SH-SY5Y (cell line): ENCODE measurements at regions not wholly inside any gene's neighbourhood (a gene's known extent, or its start where the extent isn't known, plus 50 kb on each side); places are given as distances from the start of the nearest gene placed in this dataset.

Experiments used
- GATA2 ChIP-seq: IDR thresholded peaks from 2 replicates; pipeline ENCODE4 v1.6.1; 2011; ENCODE audit warnings: mild to moderate bottlenecking, low read depth, low read length
- GATA3 ChIP-seq: IDR thresholded peaks from 2 replicates; pipeline ENCODE4 v1.6.1; 2011; ENCODE audit warnings: low read depth, mild to moderate bottlenecking, low read length, moderate library complexity

DNA sequence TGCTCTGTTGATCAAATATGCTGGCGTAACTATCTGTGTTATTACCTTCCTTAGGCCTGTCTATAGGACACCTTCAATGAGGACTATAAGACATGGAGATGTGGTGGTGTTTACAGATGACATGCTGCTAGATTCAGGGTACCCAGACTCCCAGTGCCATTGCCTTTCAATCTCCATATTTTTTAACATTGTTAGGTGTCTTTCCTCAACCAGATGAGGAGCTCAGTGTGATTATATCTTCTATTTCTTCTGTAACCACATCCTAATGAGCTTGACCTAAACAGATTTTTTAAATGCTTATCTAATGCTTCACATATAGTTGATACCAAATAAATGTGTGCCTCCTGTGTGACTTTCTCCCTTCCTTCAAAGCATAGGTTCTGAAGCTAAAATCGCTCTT is 730.1 kb upstream of the NR2F2 start:
- TF ChIP-seq GATA3 = no peak
- no peak for TF ChIP-seq GATA2

DNA sequence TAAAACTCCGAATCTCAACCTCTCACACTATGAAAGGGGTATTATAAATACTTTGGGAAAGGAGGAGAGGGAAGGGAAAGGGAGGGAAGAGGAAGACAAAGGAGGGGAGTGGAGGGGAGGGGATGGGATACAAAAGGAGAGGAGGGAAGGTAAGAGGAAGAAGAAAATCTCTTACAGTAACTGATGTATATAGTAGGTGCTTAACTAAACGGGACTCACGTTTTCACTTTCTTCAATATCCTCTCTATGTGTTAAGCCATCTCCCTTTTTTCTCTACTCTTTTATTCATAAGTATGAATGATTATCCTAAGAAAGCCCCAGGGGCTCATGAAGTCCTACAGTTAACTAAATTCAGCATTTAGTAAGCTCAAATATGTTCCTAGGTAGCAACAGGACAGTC is 729.6 kb upstream of the NR2F2 start:
- TF ChIP-seq GATA2 (no peak), GATA3 (no peak)

DNA sequence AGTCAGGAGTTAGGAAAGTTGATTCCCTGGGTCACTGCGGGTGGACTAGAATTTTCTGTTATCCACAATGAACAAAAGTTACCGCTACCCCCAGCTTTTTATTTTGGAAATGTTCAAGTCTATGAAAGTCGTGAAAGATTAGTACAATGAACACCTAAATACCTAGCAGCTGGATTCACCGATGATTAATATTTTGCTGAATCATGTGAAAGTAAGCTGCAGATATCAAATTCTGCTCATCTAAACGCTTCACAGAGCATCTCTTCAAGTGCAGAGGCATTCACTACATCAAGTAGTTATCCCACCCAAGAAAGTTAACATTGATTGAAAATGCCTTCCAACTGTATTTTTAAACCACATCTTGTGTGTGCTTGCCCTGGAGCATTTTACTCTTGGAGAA is 729.0 kb upstream of the NR2F2 start:
- TF ChIP-seq GATA3 (no peak), GATA2 (no peak)

DNA sequence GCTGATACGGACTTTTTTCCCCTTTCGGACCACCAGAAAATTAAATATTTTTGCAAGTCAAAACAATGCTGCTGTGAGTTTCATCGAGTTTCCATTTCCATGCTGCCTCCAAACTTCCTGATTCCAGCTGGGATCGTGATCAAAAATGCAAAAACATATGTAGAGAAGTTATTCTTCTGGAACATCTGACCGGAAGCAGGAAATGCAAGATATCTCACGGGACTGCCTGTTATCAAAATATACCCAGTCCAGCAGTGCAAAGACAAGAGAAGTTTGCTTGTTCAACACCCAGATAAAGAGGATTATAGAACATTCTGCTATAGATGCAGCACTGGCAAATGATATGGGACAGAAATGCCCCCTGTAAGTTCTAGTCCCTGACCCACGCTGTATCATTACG is 726.7 kb upstream of the NR2F2 start:
- TF ChIP-seq GATA2 (no peak), GATA3 (no peak)

DNA sequence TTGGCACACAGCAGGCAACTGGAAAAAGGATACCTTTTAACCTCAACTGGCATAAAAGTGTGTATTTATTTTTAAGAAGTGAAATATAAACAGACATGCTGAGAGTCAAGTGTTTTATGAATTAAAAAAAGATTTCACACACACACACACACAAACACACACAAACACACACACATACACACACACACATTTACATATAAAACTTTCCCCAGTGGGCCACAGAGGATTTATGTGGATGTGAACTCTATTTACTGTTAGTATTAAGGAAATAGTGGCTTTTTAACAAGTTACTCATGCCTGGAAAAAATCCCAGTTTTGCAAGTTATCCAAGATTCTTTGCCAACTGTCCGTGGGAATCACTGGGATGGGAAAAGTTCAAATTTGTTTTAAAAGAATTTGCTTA is 725.9 kb upstream of the NR2F2 start:
- TF ChIP-seq GATA2 = no peak
- no peak for TF ChIP-seq GATA3

DNA sequence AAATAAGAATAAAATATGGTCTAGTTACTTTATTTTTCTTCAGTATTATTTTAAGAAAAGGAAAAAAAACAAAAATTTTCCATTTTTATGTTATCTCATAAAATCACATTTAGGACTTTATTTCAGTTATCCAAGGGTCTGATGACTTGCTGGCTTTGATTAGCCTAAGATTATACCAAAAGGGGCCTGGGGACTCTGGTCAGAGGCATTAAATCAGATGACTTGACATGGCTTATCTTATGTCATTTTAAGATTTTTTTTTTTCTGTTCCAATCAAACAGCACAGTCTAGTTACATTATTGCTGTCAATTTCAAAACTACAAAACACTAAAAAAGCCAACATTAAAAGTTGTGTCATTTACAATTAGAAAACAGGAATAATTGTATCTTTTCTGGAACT is 725.4 kb upstream of the NR2F2 start:
- TF ChIP-seq GATA3 = no peak
- TF ChIP-seq GATA2 = no peak

DNA sequence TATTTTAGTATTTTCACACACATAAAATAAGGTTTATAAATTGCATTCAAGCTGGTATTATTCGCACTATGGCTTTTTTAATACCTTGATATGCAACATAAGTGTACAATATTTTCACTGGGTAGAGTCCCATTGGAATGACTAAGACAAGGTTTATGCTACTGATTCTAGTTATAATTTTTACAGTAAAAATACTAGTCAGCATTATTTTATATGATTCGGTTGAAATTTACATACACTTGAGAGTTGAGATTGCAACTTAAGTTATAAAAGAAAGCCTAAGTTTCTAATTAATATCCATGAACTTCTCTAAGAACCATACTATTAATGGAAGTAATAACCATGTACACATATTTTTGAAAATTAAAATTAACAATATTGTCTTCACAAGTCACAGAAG is 723.9 kb upstream of the NR2F2 start:
- no peak for TF ChIP-seq GATA3
- TF ChIP-seq GATA2 = no peak

DNA sequence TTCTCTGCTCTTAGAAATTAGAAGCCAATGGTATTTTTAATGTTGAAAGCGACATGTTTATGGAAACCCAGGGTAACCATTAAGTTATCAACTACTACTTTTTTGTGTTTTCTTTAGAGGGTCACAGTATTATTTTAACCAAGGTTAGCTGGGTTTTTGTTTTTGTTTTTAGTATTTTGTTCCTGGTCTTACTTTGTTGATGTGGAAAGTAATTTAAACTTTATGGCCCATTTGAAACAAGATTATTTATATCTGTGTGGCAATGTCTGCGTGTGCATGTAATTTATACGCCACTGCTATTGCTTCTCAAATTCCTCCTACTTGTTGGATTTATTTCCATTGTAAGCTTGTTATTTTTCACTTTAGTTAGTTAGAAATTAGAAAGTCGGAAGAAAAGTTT is 722.1 kb upstream of the NR2F2 start:
- TF ChIP-seq GATA3 (no peak), GATA2 (no peak)

DNA sequence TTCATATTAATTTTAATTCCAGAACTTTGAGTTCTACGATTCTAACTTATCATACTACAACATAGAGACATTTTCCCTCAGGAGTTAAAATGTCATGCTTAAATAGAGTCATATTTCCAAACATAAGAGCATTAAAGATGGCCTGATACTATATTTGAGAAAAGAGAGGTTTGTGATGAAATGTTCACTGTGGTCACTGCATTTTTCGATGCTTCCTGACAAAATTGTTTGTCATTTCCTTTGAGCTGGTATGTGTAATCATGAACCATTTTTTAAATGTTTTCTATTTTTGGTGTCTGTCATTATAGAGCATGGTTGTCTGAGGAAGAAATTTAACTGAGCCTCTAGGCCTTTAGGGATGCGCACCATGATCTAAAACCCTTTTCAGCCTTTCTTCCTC is 721.4 kb upstream of the NR2F2 start:
- TF ChIP-seq GATA3 (no peak), GATA2 (no peak)

DNA sequence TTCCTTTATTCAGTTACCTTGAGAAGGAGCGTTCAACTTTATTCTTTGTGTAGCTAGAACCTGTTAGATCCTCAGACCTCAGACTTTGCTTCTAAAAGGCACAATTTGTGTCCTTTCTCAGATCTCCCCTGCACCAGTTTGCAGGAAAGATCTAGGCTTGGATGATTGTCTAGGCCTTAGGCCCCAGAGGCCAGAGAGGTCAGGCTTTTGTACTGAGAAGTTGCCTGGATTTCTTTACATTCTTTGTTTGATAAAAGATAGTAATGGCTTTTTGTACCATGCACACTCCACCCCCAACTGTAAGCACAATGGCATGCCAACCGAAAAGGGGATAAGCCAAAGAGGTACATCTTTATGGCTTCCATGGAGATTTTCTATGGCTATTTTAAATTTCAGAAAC is 719.6 kb upstream of the NR2F2 start:
- TF ChIP-seq GATA3 (no peak), GATA2 (no peak)

DNA sequence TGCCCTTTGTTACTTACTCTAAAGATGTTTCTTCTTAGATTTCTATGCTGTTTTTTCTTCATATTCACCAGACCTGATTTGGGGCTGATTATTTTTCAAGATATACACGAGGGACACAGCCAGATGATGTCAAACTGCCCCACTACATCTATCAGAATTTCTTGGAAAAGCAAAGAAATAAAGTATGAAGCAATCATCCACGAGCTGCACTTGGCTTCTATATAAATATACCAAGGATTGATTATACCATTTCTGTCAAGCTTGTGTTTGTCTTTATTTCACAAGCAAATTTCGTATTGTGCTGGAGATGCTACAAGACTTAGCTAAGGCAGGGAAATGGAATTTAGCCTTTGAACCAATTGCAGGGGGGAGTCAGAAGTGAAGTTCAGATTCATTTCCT is 715.1 kb upstream of the NR2F2 start:
- TF ChIP-seq GATA2 = no peak
- TF ChIP-seq GATA3 = no peak

DNA sequence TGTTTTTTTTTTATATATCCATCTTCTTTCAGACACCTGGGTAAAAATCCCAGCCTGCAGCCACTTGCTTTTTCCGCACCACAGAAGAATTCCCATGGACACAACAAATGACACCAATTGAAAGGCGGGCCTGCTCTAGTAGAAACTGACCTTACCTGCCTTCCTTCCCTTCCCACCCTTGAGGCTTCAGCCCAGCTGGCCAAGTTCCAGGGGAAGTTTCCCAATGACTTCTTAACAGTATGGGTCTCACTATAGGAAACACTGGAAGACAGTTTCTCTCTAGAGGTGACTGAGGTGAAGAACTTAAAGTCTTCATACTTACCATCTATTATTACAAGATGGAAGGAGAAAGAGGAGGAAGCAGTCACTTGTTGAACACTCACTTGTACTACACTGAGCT is 714.2 kb upstream of the NR2F2 start:
- TF ChIP-seq GATA3 (no peak), GATA2 (no peak)

DNA sequence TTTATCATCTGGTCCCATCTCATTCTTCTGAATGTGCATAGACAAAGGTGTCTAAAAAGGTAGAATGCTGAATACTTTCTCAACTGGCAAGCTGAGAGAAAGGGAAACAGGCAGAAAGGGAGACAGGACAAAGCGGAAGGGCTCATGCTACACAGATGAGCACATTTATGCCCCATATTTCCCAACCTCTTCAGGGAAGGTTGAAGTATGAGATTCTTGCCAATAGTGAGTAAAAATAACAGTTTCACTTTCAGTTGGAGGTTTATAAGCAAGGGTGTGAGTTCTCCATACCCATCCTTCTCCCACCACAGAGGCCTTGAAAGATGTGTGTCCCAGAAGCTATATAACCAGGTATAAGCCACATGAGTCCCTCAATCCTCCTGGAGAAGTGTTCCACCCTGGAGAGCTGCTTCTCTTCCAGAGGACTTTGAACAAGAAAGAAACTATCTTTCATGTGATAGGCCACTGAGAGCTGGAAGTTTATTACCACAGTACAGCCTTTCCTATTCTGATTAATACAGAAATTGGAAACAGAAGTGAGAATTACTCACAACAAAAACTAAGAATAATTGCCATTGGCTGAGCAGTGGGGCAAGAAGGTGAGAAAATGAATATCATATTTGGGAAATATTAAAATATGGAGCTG is 709.4 kb upstream of the NR2F2 start:
- no peak for TF ChIP-seq GATA3

DNA sequence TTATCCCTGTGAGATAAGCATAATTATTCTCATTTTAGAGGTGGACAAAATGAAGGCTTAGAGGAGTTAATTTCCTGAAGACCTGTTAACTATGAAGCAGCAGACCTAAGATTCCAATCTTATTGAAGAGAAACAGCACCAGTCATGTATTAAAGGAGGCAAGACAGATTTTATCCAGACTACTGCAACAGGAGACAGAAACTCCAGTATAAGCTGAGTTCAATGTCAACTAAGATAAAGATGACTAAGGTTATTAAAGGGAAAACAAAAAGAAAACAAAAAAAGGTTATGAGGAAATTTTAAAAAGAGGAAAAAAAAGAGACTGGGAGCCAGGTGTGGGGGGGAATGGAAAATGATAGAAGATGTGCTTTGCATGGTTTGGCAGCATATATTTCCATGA is 707.7 kb upstream of the NR2F2 start:
- TF ChIP-seq GATA3 (no peak), GATA2 (no peak)

DNA sequence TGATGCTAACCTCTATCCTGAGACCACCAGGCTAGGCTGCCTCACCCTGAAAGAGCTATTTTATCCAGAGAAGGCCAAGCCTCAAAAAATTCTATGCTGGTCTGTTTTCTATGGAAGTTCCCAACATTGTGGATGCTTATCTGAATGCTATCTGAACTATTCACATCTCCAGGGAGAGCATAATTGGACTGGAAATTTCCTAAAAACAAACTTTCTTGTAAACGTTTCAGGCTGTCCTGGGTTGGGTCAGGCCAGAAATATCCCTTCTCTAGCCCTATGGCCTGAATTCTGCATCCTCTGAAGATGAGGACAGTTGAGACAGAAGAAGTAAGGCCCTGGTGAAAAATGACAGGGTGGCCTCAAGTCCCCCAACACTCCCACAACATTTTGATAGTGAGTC is 706.4 kb upstream of the NR2F2 start:
- TF ChIP-seq GATA3 (no peak), GATA2 (no peak)

DNA sequence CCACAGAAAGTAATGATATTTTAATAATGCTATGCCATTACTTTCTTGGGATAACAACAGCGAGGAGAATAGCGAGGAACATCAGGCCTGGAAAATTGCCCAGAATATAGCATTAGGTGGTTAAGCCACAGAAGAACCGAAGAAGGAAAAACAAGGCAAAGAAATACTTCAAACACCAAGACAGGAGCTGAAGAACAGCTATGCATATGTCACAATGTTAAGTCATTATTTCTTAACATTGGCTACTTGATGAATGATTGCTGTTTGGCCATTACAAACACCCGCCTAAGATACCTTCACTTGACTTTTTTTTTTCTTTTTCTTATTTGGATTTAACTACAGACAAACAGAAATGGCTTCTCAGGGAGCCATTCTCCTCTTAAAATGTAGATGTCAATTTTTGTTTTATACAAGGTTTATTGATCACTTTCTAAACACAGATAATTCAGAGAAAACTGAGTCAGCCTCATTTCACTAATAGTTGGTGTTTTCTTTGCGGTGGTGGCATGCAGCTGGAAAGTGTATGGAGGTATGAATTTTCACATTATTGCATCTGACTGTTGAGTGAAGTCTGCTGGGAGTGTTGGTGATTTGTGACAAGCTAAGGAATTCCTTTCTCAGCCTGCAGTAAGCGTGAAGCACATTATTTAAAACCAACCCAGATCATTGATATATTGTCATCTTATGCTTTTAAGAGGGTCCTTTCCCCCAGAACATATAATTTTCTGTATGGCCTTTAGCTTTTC is 705.7 kb upstream of the NR2F2 start:
- TF ChIP-seq GATA3 (no peak), GATA2 (no peak)
